SK-N-SH treated with all-trans-retinoic acid at 6 μM for 48 hours (cell line): ENCODE measurements at regions not wholly inside any gene's neighbourhood (a gene's known extent, or its start where the extent isn't known, plus 50 kb on each side); places are given as distances from the start of the nearest gene placed in this dataset.

Source experiments
- ARNTL ChIP-seq: fragments of 450-650 bp; formaldehyde crosslinking; IDR thresholded peaks from 2 replicates; pipeline ENCODE4 v1.5.0; 2020; ENCODE audit warnings: low read depth, mild to moderate bottlenecking, moderate library complexity, borderline replicate concordance
- CREB5 ChIP-seq: fragments of 250-450 bp; sonication (Bioruptor Pico); IDR thresholded peaks from 2 replicates; pipeline ENCODE4 v1.5.1; 2020; ENCODE audit warnings: low read depth, mild to moderate bottlenecking, moderate library complexity
- CSDC2 ChIP-seq: fragments of 250-450 bp; sonication (Bioruptor Pico); IDR thresholded peaks from 2 replicates; pipeline ENCODE4 v1.5.0; 2020; ENCODE audit warnings: mild to moderate bottlenecking, moderate library complexity
- RARB ChIP-seq: fragments of 250-450 bp; sonication (Bioruptor Pico); IDR thresholded peaks from 2 replicates; pipeline ENCODE4 v1.8.0; 2021; ENCODE audit warnings: mild to moderate bottlenecking, moderate library complexity
- ZFP3 ChIP-seq: fragments of 250-450 bp; sonication (Bioruptor Pico); IDR thresholded peaks from 2 replicates; pipeline ENCODE4 v1.5.0; 2020; ENCODE audit warnings: mild to moderate bottlenecking, moderate library complexity
- ZNF70 ChIP-seq: fragments of 450-650 bp; formaldehyde crosslinking; IDR thresholded peaks from 2 replicates; pipeline ENCODE4 v1.5.0; 2020; ENCODE audit warnings: mild to moderate bottlenecking, moderate library complexity
- TF ChIP-seq, protein P1 (sequence below): fragments of 250-450 bp; sonication (Bioruptor Pico); IDR thresholded peaks from 2 replicates; pipeline ENCODE4 v1.5.0; 2020; ENCODE audit warnings: mild to moderate bottlenecking, moderate library complexity
- TF ChIP-seq, protein P2 (sequence below): fragments of 250-450 bp; sonication (Bioruptor Pico); IDR thresholded peaks from 2 replicates; pipeline ENCODE4 v1.8.0; 2020; ENCODE audit warnings: mild to moderate bottlenecking, moderate library complexity, borderline replicate concordance

DNA sequence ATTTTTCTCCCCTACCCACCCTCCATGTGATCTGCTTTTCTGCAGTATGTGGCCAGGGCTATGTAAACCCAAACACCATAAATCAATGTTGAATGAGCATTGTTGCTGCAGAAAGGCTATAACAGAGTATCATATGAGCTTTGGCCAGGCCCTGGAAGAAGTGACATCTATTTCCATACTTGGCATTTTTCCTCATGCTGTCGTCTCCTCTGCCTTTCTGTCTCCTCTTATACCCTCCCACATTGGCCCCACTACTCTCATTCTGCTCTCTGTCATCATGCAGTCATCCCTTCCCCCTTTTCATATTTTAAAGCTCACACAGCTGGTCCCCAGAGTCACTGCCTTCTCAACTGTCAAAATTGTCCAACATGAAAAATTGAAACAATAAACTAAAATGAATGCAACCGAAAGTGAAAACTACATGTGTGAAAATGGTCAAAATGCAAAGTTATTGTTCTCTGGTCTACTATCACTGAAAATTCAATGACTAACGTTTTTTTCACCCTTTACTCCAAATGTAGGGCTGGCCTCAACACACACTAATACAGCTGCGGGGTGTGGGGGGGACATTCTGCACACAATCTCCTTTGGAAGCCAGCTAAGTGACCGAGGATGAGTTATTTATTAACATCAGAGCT, 290.7 kb upstream of the TMPO start:
- TF ChIP-seq CSDC2 (no peak), CREB5 (CRISPR knock-in tag) (no peak), ARNTL (no peak), ZFP3 (CRISPR knock-in tag) (no peak), RARB (no peak), ZNF70 (CRISPR knock-in tag) (no peak)
- TF ChIP-seq, protein P1, sequence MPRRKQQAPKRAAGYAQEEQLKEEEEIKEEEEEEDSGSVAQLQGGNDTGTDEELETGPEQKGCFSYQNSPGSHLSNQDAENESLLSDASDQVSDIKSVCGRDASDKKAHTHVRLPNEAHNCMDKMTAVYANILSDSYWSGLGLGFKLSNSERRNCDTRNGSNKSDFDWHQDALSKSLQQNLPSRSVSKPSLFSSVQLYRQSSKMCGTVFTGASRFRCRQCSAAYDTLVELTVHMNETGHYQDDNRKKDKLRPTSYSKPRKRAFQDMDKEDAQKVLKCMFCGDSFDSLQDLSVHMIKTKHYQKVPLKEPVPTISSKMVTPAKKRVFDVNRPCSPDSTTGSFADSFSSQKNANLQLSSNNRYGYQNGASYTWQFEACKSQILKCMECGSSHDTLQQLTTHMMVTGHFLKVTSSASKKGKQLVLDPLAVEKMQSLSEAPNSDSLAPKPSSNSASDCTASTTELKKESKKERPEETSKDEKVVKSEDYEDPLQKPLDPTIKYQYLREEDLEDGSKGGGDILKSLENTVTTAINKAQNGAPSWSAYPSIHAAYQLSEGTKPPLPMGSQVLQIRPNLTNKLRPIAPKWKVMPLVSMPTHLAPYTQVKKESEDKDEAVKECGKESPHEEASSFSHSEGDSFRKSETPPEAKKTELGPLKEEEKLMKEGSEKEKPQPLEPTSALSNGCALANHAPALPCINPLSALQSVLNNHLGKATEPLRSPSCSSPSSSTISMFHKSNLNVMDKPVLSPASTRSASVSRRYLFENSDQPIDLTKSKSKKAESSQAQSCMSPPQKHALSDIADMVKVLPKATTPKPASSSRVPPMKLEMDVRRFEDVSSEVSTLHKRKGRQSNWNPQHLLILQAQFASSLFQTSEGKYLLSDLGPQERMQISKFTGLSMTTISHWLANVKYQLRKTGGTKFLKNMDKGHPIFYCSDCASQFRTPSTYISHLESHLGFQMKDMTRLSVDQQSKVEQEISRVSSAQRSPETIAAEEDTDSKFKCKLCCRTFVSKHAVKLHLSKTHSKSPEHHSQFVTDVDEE (CRISPR knock-in tag) = no peak
- TF ChIP-seq, protein P2, sequence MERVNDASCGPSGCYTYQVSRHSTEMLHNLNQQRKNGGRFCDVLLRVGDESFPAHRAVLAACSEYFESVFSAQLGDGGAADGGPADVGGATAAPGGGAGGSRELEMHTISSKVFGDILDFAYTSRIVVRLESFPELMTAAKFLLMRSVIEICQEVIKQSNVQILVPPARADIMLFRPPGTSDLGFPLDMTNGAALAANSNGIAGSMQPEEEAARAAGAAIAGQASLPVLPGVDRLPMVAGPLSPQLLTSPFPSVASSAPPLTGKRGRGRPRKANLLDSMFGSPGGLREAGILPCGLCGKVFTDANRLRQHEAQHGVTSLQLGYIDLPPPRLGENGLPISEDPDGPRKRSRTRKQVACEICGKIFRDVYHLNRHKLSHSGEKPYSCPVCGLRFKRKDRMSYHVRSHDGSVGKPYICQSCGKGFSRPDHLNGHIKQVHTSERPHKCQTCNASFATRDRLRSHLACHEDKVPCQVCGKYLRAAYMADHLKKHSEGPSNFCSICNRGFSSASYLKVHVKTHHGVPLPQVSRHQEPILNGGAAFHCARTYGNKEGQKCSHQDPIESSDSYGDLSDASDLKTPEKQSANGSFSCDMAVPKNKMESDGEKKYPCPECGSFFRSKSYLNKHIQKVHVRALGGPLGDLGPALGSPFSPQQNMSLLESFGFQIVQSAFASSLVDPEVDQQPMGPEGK = no peak
